ENCODE measurements at regions not wholly inside any gene's neighbourhood (a gene's known extent, or its start where the extent isn't known, plus 50 kb on each side); places are given as distances from the start of the nearest gene placed in this dataset.

DNA sequence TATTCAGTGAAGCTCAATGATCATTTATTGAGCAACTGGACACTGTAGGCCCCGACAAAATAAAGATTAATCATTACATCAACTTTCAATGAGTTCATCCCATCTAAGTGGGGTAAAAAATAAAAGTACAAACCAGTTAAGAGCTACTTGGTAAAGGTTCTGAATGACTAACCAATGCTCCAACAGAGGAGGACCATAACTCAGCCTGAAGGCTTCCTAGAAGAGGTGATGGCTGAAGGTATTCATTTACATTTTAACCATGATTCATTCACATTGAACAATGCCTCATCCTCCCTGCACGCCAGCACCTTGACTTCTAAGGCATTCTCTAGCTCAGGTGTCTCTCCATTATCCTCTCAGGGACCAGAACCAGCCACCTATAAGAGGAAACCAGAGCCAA, 201.4 kb downstream of the ZNF462 start:
- DNase-seq: no peak

DNA sequence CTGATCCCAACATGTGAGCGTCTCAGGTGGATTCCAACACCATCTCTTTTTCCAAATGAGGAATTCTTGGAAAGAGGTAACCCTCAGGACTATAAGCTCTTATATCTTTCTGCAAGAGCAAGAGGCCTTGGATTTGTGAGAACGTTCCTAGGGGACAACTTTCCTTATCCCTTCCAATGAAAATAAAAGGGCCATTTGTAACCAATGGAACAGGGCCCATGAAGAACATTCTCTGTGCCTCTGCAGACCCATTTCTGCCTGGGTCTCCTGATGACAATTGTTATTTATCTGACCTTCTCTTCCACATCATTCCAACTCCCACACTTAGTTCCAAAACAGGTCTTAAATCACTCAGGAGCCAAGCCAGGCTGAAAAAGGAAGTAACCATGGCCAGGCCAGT, 202.6 kb downstream of the ZNF462 start:
- DNase-seq: no peak

DNA sequence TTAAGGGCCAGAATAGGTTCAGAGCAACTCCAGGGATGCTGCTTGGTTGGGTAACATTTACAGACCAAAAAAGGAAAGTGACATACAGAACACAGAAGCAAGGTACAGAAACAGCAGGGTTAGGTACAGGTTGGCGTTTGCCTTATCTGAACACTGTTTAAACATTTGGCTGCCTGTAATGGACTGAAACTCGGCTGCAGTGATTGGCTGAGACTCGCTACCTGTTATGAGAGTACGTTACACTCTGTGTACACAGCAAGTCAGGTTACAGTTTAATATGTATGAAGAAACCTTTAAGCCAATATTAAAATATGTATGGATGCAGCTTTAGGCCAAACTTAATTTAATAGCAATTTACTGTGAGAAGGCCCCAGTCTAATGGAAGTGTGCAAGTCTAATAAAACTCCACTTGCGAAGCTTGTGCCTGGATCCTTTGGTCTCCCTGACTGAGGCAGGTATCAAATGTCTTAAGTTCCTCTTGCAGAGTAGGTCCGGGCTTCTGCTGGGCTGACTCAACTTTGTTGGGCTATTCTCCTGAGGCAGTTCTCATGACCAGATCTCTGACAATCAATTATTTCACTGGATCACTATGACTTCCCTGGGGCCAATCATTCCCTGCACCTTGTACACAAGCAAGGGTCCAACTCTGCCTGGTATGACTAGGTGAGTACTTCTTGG, 204.9 kb downstream of the ZNF462 start:
- DNase-seq: no peak

DNA sequence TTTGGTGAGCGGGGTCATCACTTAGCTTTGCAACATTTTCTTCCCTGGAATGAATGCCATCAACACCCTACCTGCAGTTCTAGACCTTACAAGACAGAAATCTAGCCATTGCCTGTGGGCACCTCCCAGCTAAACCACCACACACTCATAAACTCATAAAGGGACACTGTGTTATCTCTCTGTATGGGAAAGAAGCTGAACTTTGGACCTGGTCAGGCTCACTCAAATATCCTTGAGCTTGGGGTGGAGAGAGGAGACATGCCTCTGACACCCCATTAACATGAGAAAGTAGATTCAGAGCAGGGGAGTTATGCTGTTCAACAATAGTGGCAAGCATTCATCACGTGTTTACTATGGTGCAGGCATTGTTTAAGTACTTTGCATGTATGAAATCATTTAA, 205.6 kb downstream of the ZNF462 start:
- no peak for DNase-seq

DNA sequence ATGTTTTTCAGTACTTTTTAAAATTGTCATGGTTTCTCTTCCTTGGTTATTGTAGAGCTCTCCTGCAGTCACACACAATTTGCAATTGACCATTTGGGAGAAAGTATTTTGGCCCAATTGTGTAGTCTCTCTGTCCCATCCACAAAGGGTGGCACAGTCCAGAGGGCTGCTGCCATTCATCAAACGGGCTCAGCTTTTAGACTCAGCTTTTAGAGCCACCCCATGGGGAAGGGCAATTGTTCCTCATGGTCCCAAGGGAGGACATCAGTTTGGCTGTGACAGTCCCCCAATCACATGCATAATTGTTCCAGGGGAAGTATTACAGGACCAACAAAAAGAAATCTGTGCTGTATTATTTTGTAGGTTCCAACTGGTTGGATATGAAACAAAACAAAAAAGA, 207.6 kb downstream of the ZNF462 start:
- DNase-seq: no peak

DNA sequence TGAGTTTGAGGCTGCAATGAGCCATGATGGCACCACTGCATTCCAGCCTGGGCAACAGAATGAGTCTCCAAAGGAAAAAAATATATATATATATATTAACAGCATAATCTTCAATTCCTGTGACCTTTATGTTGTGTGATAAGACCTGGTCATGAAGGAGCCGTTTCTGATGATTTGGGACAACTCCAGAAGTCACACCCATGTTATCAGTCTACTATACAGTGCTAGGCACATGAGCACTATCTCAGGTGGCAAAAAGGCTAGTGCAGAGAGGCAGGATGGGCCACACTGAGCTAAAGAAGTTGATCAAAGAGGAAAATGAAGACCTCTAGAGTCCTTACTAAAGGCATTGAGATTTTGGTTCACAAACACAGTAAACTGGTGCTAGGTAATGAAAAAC, 205.0 kb upstream of the RAD23B start:
- DNase-seq: no peak

DNA sequence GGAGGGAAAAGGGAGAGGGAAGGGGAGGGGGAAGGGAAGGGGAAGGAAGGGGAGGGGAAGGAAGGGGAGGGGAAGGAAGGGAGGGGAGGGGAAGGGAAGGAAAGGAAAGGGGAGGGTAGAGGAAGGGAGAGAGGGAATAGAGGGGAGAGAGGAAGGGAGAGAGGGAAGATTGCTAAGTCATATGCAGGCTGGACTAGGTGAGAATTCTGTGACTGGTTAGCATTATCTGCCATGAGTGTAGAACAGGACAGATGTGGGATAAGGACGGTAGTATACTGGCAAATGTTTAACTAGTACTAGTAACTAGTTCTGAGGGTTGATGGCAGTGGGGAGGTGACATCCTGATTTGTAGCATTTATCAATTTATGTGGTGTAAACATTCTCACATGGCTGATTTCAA, 203.5 kb upstream of the RAD23B start:
- no peak for DNase-seq

DNA sequence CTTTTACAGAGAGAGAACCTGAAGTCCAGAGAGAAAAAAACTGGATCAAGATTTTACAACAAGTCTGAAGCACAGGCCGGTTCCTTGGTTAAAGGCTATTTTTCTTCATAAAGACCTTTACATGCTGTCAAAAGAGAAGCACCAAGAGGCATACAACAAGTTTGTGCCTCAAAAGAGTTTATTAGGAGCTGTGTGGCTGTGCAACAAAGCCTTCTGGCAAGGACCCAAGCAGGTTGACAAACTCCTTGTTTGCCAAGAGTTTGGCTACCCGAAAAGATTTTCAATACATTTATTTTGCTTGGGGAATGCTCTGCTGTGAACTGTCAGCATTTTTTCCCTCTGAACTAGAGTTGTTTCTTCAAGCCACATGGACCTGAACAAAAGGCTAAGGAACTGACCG, 202.9 kb upstream of the RAD23B start:
- no peak for DNase-seq

DNA sequence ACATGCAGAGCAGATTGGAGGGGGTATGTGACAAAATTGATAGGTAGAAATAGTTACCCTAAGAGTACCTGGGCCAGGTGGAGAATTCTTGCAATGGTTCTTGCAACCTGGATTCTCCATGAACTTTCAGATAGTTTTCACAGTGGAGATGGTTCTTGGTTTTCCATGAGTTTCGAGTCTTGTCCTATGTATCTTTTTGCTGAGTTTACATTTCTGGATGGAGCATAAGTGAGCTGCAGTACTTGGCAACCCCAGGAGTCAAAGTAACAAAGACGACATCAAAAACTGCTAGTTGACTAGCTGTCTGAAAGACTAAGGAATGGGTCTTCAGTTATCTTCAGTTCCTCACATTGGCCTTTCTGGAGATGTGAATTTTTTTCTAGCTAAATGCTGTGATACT, 196.6 kb upstream of the RAD23B start:
- DNase-seq: no peak

DNA sequence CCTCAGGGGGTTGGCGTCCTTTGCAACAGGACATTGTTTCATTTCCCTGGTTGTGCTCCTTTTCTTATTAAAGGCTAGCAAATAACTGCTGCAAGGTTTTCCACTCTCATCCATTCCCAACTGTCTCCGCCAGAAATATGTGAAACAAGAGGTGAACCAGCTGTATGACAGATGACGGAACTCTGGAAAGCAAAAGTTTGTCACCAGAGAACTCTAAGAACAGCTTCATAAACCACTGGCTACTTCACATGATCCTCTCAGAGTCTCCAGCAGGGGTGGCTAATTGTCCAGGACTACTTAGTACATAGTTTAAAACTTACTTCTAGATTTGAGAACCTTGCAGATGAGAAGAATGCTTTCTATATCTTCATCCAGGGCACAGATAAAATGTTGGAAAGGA, 195.9 kb upstream of the RAD23B start:
- DNase-seq: no peak

DNA sequence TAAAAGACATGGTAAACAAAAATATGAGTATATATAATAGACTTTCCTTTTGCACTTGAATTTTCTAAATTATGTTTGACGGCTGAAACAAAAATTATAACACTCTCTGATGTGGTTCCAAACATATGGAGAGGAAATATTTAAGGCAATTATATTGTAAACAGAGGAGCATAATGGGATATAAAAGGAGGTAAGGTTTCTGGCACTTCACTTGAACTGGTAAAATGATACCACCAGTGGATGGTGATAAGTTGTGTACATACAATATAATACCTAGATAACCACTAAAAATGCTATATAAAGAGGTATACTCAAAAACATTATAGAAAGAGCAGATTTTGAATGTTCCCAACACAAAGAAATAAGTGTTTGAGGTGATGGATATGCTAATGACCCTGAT, 192.9 kb upstream of the RAD23B start:
- DNase-seq: no peak

DNA sequence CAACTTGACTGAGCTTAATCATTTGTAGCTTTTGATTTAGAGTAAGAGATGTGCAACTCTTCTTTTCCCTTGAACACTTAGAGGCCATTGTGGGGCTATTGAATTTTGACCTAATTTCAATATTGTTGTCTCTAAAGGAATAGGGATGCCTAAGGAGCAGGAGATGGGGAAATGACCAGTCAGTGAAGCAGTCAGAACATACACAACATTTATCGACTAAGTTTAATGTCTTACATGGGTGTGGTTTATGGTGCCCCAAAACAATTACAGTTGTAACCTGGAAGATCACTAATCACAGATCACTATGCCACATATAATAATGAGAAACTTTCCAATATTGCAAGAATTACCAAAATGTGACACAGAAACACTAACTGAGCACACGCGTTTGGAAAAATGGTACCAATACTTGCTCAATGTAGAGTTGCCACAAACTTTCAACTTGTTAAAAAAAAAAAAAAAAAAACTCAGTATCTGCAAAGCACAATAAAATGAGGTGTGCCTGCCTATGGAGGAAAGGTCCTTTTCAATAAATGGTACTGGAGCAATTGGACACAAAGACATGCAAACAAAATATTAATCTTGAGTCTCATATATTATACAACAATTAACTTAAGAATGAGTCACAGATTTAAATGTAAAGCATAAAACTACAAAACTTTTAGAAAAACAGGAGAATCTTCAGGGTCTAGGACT, 189.6 kb upstream of the RAD23B start:
- no peak for DNase-seq

DNA sequence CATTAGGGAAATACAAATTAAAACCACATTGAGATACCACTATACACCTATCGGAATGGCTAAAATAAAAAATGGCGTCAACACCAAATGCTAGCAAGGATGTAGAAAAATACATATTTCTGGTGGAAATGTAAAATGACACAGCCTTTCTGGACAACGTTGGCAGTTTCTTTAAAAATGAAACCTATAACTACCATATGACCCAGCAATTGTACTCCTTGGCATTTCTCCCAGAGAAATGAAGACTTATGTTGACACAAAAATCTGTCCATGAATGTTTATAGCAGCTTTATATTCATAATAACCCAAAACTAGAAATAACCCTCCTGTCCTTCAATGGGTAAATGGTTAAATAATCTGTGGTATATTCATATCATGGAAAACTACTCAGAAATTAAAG, 188.7 kb upstream of the RAD23B start:
- no peak for DNase-seq

DNA sequence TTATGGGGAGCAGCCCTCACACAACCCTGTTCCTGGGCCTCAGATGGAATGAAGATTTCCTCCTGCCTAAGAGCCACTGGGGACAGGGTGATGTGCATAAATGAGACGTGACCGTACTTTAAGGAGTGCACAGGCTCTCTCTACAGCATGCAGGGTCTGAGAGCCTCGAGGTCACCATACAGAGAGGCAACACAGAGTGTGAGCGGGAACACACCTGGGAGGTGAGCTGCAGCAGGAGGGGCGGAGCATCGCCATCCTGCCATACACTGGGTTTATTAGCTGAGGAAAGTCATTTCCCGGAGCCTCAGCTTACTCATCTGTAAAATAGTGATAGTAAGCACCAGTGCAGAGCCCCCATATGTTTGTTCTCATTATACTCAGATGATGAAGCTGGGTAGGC, 182.5 kb upstream of the RAD23B start:
- no peak for DNase-seq

DNA sequence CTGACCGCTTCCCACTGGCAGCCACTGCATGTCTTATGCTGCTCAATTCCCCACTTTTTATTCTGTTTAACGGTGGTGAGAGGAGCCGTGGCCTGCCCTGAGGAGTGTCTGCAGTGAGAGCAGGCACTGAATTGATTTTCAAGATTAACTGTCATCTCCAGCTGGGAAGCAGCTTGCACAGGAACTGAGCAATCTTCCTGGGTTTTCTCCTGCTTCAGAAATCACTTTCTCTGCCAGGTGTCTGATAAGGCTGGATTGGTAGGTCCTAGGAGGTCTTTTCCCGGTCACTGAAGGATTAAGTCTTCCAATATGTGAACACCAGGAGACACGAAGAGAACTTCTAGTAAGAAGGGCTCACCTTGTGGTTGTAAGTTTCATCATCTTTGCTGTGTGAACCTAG, 181.1 kb upstream of the RAD23B start:
- DNase-seq: no peak

DNA sequence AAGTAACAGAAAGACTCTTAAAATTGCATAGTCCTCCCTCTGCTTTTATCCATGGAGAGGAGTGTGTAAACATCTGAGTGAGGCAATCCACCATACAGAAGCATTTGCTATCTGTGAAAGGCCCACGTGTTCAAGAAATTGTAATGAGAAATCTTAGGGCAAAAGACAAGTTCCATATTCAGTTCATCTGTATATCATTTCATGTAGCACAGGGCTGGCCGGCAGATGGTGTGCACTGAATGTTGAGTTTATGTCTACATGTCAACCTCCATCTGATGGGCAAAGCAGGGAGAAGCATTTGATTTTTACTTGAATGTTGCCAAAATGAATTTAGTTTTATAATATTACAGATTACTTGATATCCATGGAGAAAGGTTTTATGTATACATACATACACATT, 179.5 kb upstream of the RAD23B start:
- no peak for DNase-seq

DNA sequence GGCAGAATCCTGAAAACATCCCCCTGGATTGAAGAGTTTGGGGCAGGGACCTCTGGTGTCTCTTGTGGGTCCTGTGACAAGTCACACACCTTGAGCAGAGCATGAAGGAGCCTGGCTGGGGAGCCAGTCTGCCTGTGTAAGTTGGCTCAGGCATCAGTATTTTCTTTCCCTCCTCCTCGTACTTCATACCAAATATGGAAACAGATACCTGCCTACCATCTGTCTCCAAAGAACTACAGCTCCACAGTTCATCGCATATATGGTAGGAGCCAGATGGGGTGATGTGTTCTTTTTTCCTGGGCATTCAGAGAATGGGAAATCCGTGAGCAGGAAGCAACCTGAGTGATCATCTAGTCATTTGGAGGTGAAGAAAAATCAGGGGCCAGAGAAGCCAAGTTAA, 177.3 kb upstream of the RAD23B start:
- no peak for DNase-seq

DNA sequence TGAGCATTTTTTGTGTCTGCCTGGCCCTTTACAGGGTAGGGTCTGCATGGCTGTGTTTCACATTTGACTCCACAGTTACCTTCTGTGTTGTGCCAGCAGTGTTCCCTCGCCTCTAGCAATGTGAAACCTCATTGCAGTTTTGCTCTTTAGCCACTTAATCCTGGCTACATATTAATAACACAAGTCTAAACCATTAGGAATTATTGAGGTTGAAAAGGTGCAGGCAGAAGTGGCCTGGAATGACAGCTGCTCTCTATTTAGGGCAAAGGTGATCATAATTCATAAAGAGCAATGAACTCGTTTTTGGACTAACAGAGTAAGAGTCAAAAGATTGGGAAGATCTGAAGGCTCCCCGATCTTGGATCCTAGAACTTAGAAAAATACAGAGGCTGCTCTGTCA, 176.7 kb upstream of the RAD23B start:
- no peak for DNase-seq

DNA sequence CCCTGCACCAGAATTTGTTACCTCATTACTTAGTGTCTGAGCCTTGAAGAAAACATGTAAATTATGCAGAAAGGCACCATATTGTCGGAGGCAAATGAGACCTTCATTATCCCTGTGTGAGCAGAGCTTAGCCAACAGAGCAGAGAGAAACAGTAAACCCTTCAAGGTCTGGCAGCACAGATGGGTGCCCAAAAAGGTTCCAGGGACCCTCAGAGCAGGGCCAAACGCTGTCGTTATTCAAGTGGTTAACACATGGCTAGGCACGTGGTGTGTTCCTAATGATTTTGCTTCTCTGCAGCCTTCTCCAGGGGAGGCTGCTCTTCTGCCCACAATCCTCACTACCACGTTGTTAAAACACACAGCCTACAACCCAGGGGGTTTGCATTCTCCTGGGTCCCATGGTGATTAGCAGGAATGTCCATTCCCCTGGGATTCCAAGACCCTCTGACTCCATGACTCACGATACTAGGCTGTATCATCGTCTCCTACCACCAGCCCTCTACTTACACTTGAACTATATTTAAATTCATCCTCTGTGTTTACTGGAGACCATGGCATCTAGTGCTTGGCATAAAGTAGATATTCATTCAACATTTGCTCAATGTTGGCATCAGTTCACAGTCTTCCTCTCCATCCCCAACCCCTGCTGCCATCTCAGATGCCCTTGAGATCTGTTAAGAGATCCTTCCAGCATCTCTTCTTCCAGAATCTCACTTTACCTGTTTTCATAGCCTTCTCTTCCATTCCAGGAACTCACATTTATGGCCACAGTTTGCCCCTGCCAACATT, 174.5 kb upstream of the RAD23B start:
- no peak for DNase-seq

DNA sequence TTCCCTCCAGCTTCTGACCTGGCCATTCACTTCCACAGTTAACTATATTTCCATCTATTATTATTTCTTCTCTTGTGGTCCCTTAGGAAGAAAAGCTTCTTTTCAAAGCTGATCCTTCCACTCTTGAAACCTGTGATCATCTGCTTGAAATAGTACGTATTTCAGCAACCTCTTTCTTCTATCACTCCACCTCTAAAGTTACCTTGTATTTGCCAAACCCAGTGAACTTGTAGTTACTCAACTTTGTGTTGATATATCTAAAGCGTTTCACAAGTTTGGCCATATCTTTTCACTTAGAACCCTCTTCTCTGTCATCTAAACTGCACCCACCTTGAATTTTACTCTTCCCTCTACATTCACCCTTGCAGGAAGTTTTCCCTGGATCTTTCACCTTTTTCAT, 173.8 kb upstream of the RAD23B start:
- DNase-seq: no peak

DNA sequence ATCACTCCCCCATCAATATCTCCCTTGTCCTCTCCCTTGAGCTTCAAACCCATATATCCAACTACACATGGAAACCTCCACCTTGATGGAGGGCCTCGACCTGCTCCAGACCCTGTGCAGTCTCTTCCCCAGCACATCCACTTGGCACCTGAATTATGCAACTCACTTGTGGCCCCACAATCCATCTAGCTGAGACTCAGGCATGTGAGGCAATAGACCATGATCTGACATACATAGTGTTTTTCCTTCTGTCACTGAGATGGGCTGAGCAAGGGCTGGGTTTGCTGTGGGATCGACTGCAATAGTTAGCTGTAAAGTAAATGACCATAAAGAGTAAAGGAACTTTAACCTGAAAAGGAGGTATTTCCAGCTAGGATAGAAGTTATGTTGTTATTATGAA, 172.9 kb upstream of the RAD23B start:
- DNase-seq: no peak

DNA sequence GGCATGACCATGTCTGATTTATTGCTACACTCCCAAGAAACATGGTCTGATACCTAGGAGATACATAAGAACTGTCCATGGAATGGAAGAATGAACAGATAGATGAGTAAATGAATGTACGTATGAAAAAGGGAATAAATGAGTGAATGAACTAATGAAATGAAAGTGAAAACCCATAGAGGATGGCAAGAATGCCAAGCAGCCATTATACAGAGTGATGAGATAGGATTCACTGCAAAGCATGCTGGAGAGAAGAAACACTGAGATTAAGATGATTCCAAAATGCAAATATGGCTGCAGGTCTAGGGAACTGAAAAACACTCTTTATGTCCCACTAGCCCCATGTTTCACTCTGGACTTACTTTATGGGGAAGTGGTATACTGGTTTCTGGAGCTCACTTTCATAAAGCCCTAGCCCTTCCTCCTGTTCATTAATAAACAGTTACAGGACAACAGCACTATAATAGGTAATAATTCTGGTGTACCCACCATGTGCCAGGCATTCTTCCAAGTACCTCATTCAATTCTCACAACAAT, 170.3 kb upstream of the RAD23B start:
- DNase-seq: no peak

DNA sequence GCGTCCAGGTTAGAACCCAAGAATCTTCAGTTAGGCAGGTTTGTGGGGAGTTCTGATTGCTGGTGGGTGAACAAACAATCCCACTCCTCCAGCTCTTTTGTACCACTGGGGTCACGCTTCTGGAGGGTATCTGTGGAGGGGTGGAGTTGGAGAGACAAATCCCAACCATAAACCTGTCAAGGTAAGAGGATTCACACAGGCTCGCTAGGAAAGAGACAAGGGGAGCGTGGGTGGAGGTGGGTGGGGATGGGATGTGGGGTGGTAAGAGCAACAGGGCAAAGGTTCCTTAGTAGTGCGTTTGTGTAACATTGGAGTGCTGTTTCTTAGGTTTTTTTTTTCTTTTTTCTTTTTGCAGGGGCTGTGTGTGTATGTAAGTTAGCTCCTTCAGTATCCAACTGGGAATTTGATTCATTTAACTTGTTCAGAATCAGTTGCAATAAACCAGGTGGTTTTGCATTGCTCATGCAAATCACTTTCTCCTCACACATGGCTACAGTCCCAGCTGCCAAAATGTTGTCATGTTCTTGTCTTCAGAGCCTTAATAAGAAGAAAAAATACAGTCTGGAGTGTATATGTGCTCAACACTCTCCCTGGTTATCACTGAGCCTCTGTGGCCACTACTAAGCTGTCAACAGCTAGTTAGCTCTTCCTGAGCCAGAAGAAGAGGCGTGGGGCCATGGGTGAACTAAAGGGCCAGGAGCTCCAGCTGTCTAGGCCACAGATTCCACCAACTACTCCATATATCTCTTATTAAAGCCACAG, 164.0 kb upstream of the RAD23B start:
- no peak for DNase-seq
